Activated T-cell treated with anti-CD3 and anti-CD28 coated beads, Interleukin-2, amount 50 U/mL, for 4 hours (primary cell): ENCODE measurements at regions not wholly inside any gene's neighbourhood (a gene's known extent, or its start where the extent isn't known, plus 50 kb on each side); places are given as distances from the start of the nearest gene placed in this dataset.
"Not testable (repeated sequence)": the region's sequence is repeated elsewhere in the genome, so short reads cannot be mapped to it uniquely, and the experiment has no call there.

ENCODE experiments used
- ATAC-seq, 2 donors: fragments of 200-7000 bp; cut with Tn5 transposase; one replicate each; pipeline ENCODE4 v1.10.0; 2021
- DNase-seq: peaks from one replicate; pipeline ENCODE4 v3.0.0-alpha.2; 2020
- H3K27me3 Mint-ChIP-seq: one replicate; pipeline ENCODE4 v1.8.0; 2021; ENCODE audit warnings: low read depth, mixed read lengths
- H3K36me3 Mint-ChIP-seq: one replicate; pipeline ENCODE4 v1.8.0; 2022; ENCODE audit warnings: mixed read lengths; ENCODE audit not compliant: insufficient read depth
- H3K4me1 Mint-ChIP-seq: one replicate; pipeline ENCODE4 v1.8.0; 2021; ENCODE audit warnings: low read depth, mixed read lengths
- H3K4me3 Mint-ChIP-seq: one replicate; pipeline ENCODE4 v1.8.0; 2021; ENCODE audit warnings: mild to moderate bottlenecking, moderate library complexity, mixed read lengths
- H3K9me3 Mint-ChIP-seq: one replicate; pipeline ENCODE4 v1.8.0; 2021; ENCODE audit warnings: mixed read lengths

GRCh38 chr4:123537906-123538402, 141.4 kb downstream of the SPRY1 start:
- not testable (repeated sequence) for ATAC-seq, DNase-seq, H3K4me1 Mint-ChIP-seq, H3K4me3 Mint-ChIP-seq, H3K9me3 Mint-ChIP-seq, H3K27me3 Mint-ChIP-seq, H3K36me3 Mint-ChIP-seq

GRCh38 chr4:123545667-123546572, 149.3 kb downstream of the SPRY1 start:
- no peaks in the 10 kb centered on the region for H3K4me1 Mint-ChIP-seq
- ATAC-seq, result no peak
- H3K36me3 Mint-ChIP-seq, result no peaks in the 10 kb centered on the region
- H3K9me3 Mint-ChIP-seq, result no peaks in the 10 kb centered on the region
- DNase-seq, result no peak
- no peak overlapping the region for H3K4me3 Mint-ChIP-seq
- no peaks in the 10 kb centered on the region for H3K27me3 Mint-ChIP-seq

- Mint-ChIP-seq H3K36me3 (no peaks in the 10 kb centered on the region), H3K4me3 (no peak overlapping the region), H3K9me3 (no peaks in the 10 kb centered on the region), H3K4me1 (no peaks in the 10 kb centered on the region), H3K27me3 (no peaks in the 10 kb centered on the region)
- DNase-seq (no peak), ATAC-seq (no peak)
These were observed 150.0 kb downstream of the SPRY1 start for GRCh38 chr4:123546573-123547060.

- Mint-ChIP-seq H3K4me1 (no peaks in the 10 kb centered on the region), H3K27me3 (no peaks in the 10 kb centered on the region)
- no peak for ATAC-seq
These were observed 150.9 kb downstream of the SPRY1 start for GRCh38 chr4:123547216-123548165.

GRCh38 chr4:123553279-123553678, 156.7 kb downstream of the SPRY1 start:
- no peak overlapping the region for H3K4me3 Mint-ChIP-seq
- no peaks in the 10 kb centered on the region for H3K9me3 Mint-ChIP-seq
- H3K27me3 Mint-ChIP-seq, result peaks cover 2% of the 10 kb centered on the region
- no peaks in the 10 kb centered on the region for H3K4me1 Mint-ChIP-seq
- DNase-seq, result no peak
- ATAC-seq, result no peak
- no peaks in the 10 kb centered on the region for H3K36me3 Mint-ChIP-seq

More at GRCh38 chr4:123547216-123548165, 150.9 kb downstream of the SPRY1 start:
- Mint-ChIP-seq H3K4me3 (no peak overlapping the region), H3K36me3 (no peaks in the 10 kb centered on the region), H3K9me3 (no peaks in the 10 kb centered on the region)
- DNase-seq, result no peak

GRCh38 chr4:123553733-123554637, 157.4 kb downstream of the SPRY1 start:
- no peak overlapping the region for H3K4me3 Mint-ChIP-seq
- peaks cover 2% of the 10 kb centered on the region for H3K27me3 Mint-ChIP-seq
- ATAC-seq (no peak), DNase-seq (no peak)
- H3K9me3 Mint-ChIP-seq, result no peaks in the 10 kb centered on the region
- H3K4me1 Mint-ChIP-seq, result no peaks in the 10 kb centered on the region
- no peaks in the 10 kb centered on the region for H3K36me3 Mint-ChIP-seq

GRCh38 chr4:123554801-123555232, 158.2 kb downstream of the SPRY1 start:
- Mint-ChIP-seq H3K27me3 (peaks cover 2% of the 10 kb centered on the region), H3K4me1 (no peaks in the 10 kb centered on the region), H3K4me3 (no peak overlapping the region), H3K9me3 (no peaks in the 10 kb centered on the region), H3K36me3 (no peaks in the 10 kb centered on the region)
- DNase-seq, result no peak
- ATAC-seq, result no peak

GRCh38 chr4:123555233-123555806, 158.7 kb downstream of the SPRY1 start:
- no peak for ATAC-seq
- Mint-ChIP-seq H3K27me3 (peaks cover 3% of the 10 kb centered on the region), H3K4me3 (no peak overlapping the region), H3K4me1 (no peaks in the 10 kb centered on the region), H3K9me3 (no peaks in the 10 kb centered on the region), H3K36me3 (no peaks in the 10 kb centered on the region)
- no peak for DNase-seq

- no peaks in the 10 kb centered on the region for H3K4me1 Mint-ChIP-seq
- H3K36me3 Mint-ChIP-seq, result no peaks in the 10 kb centered on the region
- no peak for ATAC-seq
- no peak overlapping the region for H3K4me3 Mint-ChIP-seq
- H3K9me3 Mint-ChIP-seq, result no peaks in the 10 kb centered on the region
- no peak for DNase-seq
- peaks cover 4% of the 10 kb centered on the region for H3K27me3 Mint-ChIP-seq
These were observed 159.2 kb downstream of the SPRY1 start for GRCh38 chr4:123555807-123556273.

- no peaks in the 10 kb centered on the region for H3K9me3 Mint-ChIP-seq
- DNase-seq, result no peak
- H3K27me3 Mint-ChIP-seq, result peaks cover 4% of the 10 kb centered on the region
- no peak overlapping the region for H3K4me3 Mint-ChIP-seq
- no peaks in the 10 kb centered on the region for H3K4me1 Mint-ChIP-seq
- H3K36me3 Mint-ChIP-seq, result no peaks in the 10 kb centered on the region
- ATAC-seq, result no peak
These were observed 159.9 kb downstream of the SPRY1 start for GRCh38 chr4:123556526-123556925.

GRCh38 chr4:123557857-123558536, 161.4 kb downstream of the SPRY1 start:
- Mint-ChIP-seq H3K9me3 (no peaks in the 10 kb centered on the region), H3K4me3 (no peak overlapping the region), H3K36me3 (no peaks in the 10 kb centered on the region), H3K4me1 (no peaks in the 10 kb centered on the region), H3K27me3 (peaks cover 4% of the 10 kb centered on the region)
- DNase-seq (no peak), ATAC-seq (no peak)

GRCh38 chr4:123558865-123559264, 162.3 kb downstream of the SPRY1 start:
- peaks cover 4% of the 10 kb centered on the region for H3K27me3 Mint-ChIP-seq

More at GRCh38 chr4:123558865-123559264, 162.3 kb downstream of the SPRY1 start:
- ATAC-seq (no peak), DNase-seq (no peak)
- Mint-ChIP-seq H3K36me3 (no peaks in the 10 kb centered on the region), H3K4me3 (no peak overlapping the region), H3K4me1 (no peaks in the 10 kb centered on the region), H3K9me3 (no peaks in the 10 kb centered on the region)
